ENCODE measurements at regions not wholly inside any gene's neighbourhood (a gene's known extent, or its start where the extent isn't known, plus 50 kb on each side); places are given as distances from the start of the nearest gene placed in this dataset.

DNA sequence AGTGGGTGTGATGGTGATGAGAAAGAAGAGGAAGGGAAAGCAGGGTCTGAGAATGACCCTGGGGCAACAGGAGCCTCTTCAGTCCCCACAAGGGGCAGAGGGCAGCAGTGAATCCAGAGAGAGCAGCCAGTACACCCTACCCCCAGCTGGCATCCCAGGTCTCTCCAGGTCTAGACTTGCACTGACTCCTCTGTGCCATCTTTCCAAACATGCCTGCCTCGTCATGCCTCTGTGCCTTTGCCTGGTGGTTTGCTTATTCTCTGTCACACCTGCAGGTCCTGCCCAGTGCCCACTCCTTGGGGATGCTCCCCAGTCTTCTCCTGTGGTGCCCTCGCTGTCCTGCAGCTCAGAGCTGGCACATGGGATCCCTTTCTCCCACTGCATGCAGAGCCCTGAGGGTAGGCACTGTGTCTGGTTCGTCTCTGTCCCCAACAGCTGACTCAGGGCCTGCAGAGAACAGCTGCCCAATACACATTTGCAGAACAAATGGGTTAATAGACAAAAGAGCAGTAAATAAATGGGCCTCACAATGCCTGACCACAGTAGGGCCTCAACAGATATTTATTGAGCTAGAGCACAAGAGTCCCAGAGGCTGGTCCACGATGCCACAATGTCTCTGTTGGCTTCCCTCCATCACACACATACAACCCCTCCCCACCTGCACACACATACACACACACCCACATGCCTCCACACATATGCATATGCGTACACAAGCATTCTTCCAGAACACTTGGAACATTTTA, 89.8 kb downstream of the HS1BP3 start:
- H3K4me3 ChIP-seq (ENCODE audit: low read depth, poor library complexity, severe bottlenecking) = no peak overlapping the region
- WGBS, 2 donors = 45 to 65% methylated on average over 4 to 5 of the region's 5 CpGs
- no peak for DNase-seq (ENCODE audit: low spot score in 2 of 2)
- intact Hi-C loops (cut with DNase I; ENCODE audit: low total_unique reads) = no loop called here
- TF ChIP-seq, protein P1, sequence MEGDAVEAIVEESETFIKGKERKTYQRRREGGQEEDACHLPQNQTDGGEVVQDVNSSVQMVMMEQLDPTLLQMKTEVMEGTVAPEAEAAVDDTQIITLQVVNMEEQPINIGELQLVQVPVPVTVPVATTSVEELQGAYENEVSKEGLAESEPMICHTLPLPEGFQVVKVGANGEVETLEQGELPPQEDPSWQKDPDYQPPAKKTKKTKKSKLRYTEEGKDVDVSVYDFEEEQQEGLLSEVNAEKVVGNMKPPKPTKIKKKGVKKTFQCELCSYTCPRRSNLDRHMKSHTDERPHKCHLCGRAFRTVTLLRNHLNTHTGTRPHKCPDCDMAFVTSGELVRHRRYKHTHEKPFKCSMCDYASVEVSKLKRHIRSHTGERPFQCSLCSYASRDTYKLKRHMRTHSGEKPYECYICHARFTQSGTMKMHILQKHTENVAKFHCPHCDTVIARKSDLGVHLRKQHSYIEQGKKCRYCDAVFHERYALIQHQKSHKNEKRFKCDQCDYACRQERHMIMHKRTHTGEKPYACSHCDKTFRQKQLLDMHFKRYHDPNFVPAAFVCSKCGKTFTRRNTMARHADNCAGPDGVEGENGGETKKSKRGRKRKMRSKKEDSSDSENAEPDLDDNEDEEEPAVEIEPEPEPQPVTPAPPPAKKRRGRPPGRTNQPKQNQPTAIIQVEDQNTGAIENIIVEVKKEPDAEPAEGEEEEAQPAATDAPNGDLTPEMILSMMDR (IDR thresholded peaks at IDR 0.05) = no peak
- no peak for TF ChIP-seq POLR2A (IDR thresholded peaks at IDR 0.05)

DNA sequence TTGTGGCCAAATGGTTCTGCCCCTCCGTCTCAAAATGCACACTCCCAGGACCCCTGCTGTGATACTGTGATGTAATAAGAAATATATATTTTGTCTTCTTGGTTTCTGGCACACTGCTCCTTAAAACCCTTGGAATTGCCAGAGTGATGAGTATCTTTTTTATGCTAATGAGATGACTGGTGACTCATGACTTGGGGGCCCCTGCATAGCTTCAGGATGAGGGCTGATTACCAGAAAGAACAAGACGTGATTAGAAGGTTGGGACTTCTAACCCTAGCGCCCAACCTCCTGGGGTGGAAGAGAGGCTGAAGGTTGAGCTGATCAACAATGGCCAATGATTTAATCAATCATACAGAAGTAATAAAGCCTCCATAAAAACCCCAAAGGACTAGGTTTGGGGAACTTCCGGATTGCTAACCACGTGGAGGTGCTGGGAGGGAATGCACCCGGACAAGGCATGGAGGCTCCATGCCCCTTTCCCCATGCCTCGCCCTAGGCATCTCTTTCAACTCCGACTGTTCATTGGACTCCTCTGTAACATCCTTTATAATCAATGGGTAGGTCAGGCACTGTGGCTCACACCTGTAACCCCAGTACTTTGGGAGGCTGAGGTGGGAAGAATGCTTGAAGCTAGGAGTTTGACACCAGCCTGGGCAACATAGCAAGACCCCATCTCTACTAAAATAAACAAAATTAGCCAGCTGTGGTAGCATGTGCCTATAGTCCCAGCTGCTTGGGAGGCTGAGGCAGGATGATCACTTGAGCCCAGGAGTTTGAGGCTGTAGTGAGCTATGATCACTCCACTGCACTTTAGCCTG, 89.1 kb downstream of the HS1BP3 start:
- intact Hi-C loops (cut with DNase I; ENCODE audit: low total_unique reads) = no loop called here
- TF ChIP-seq POLR2A (IDR thresholded peaks at IDR 0.05) = no peak
- TF ChIP-seq, protein P1 (IDR thresholded peaks at IDR 0.05) = no peak
- H3K4me3 ChIP-seq (ENCODE audit: low read depth, poor library complexity, severe bottlenecking) = no peak overlapping the region
- no peak for DNase-seq (ENCODE audit: low spot score in 2 of 2)
- WGBS, 2 donors = 65 to 72% methylated on average over 8 of the region's 8 CpGs

DNA sequence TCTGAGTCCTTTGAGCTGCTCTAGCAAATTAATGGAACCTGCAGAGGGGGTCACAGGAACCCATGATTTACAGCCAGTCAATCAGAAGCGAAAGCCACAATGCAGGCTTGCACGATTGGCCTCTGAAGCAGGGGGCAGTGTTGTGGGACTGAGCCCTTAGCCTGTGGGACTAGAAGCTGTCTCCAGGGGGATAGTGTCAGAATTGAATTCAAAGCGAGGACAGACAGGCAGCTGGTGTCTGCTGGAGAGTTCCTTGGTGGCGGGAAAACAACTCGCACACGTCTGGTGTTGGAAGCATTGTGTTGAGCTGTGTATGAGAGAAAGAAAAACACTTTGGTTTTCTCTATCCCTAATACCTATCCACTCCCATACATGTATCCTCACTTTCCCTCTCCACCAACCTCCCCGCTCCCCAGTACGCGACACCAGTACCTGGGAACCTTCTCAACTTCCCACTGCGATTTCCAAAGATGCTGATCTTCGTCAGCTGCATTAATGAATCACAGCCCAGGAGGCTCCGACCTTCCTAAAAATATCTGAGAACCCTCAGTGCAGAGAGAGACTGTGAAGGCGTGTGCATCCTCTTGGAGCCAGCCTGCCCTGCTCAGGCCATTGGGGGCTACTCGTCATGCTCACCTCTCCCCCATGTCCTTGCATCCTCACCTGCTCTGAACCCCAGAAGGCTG, 88.2 kb downstream of the HS1BP3 start:
- intact Hi-C loops (cut with DNase I; ENCODE audit: low total_unique reads) = no loop called here
- H3K4me3 ChIP-seq (ENCODE audit: low read depth, poor library complexity, severe bottlenecking) = no peak overlapping the region
- TF ChIP-seq, protein P1 (IDR thresholded peaks at IDR 0.05) = no peak
- TF ChIP-seq POLR2A (IDR thresholded peaks at IDR 0.05) = no peak
- DNase-seq (ENCODE audit: low spot score in 2 of 2) = no peak
- 83 to 88% methylated on average over 14 of the region's 14 CpGs for WGBS, 2 donors

DNA sequence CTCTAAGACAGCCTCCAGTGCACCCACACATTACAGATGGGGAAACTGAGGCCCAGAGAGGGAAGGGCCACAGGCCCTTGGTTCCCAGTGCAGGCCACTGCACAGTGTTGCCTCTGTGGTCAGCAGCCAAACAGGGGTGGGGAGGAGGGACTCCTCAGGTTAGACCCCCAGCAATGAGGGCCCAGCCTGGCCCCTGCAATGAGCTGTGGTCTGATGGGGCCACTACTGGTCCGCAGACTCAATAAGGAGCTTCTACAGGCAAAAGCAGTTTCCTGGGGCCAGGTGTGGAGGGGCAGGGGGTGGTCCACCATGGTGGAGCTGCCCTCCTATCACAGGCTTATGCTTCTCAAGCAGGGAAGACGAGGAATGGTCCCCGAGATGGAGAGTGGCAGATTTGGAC, 87.6 kb downstream of the HS1BP3 start:
- no peak for DNase-seq (ENCODE audit: low spot score in 2 of 2)
- TF ChIP-seq, protein P1 (IDR thresholded peaks at IDR 0.05) = no peak
- TF ChIP-seq POLR2A (IDR thresholded peaks at IDR 0.05) = no peak
- H3K4me3 ChIP-seq (ENCODE audit: low read depth, poor library complexity, severe bottlenecking) = no peak overlapping the region
- intact Hi-C loops (cut with DNase I; ENCODE audit: low total_unique reads) = no loop called here
- WGBS, 2 donors = 94 to 96% methylated on average over 3 of the region's 3 CpGs

DNA sequence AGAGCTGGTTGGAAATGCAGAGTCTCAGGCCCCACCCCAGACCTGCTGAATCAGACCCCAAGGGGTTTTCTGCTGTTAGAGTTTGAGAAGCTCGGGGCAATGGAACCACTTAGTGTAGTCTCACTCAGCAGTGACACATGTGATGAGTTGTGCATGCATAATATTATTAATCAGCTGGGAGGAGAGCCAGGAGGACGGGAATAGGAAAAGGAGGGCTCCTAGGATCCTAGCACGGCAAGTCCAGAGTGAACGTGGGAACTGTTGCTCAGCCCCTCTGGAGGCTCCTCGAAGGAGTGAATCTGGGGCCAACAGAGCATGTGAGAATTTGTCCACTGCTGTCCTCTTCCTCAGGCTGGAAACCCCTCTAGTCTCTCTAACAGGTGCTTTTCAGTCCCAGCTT, 87.1 kb downstream of the HS1BP3 start:
- DNase-seq (ENCODE audit: low spot score in 2 of 2) = no peak
- H3K4me3 ChIP-seq (ENCODE audit: low read depth, poor library complexity, severe bottlenecking) = no peak overlapping the region
- intact Hi-C loops (cut with DNase I; ENCODE audit: low total_unique reads) = no loop called here
- WGBS, 2 donors = 28 to 40% methylated on average over 5 of the region's 5 CpGs
- TF ChIP-seq POLR2A (IDR thresholded peaks at IDR 0.05) = no peak
- TF ChIP-seq, protein P1 (IDR thresholded peaks at IDR 0.05) = no peak
